Activated CD4-positive, alpha-beta memory T cell treated with anti-CD3 and anti-CD28 coated beads, Interleukin-2, amount 10 ng/mL, durations not matched to agents 7 days and 5 days (primary cell): ENCODE measurements at regions not wholly inside any gene's neighbourhood (a gene's known extent, or its start where the extent isn't known, plus 50 kb on each side); places are given as distances from the start of the nearest gene placed in this dataset.

Experiments used
- CTCF ChIA-PET: fragments of 350-600 bp; sonication (Branson Sonifier 250); formaldehyde crosslinking; loops from one replicate; lab custom pipeline; 2021; ENCODE audit warnings: antibody characterized with exemption, inconsistent platforms; lab: Charles Lee
- POLR2A ChIA-PET: fragments of 350-600 bp; sonication (Branson Sonifier 250); formaldehyde crosslinking; loops from one replicate; lab custom pipeline; 2021; ENCODE audit warnings: antibody characterized with exemption; lab: Charles Lee
- DNase-seq: peaks from one replicate; pipeline ENCODE4 v3.0.0-alpha.2; 2020
- H3K27ac Mint-ChIP-seq: one replicate; pipeline ENCODE4 v1.8.0; 2021; ENCODE audit warnings: mild to moderate bottlenecking, mixed read lengths
- H3K27me3 Mint-ChIP-seq: one replicate; pipeline ENCODE4 v1.8.0; 2021; ENCODE audit warnings: mixed read lengths
- H3K36me3 Mint-ChIP-seq: one replicate; pipeline ENCODE4 v1.8.0; 2021; ENCODE audit warnings: low read depth, mixed read lengths
- H3K4me1 Mint-ChIP-seq: one replicate; pipeline ENCODE4 v1.8.0; 2021; ENCODE audit warnings: mixed read lengths
- H3K4me3 Mint-ChIP-seq: one replicate; pipeline ENCODE4 v1.8.0; 2021; ENCODE audit warnings: mild to moderate bottlenecking, mixed read lengths
- H3K9me3 Mint-ChIP-seq: one replicate; pipeline ENCODE4 v1.8.0; 2021; ENCODE audit warnings: mixed read lengths

GRCh38 chr11:38266691-38267090, 1668.7 kb upstream of the RAG2 start:
- Mint-ChIP-seq H3K4me3 (no peak overlapping the region), H3K36me3 (no peaks in the 10 kb centered on the region), H3K4me1 (no peaks in the 10 kb centered on the region), H3K9me3 (peaks cover 12% of the 10 kb centered on the region), H3K27ac (no peak overlapping the region), H3K27me3 (no peaks in the 10 kb centered on the region)
- CTCF ChIA-PET: no interaction called here
- DNase-seq: no peak
- POLR2A ChIA-PET: no interaction called here

GRCh38 chr11:38256436-38256835, 1658.4 kb upstream of the RAG2 start:
- H3K4me3 Mint-ChIP-seq: no peak overlapping the region
- POLR2A ChIA-PET: no interaction called here
- H3K36me3 Mint-ChIP-seq: no peaks in the 10 kb centered on the region
- DNase-seq: no peak
- no peaks in the 10 kb centered on the region for H3K27me3 Mint-ChIP-seq
- no peaks in the 10 kb centered on the region for H3K4me1 Mint-ChIP-seq
- H3K9me3 Mint-ChIP-seq: peaks cover 9% of the 10 kb centered on the region
- CTCF ChIA-PET: no interaction called here
- H3K27ac Mint-ChIP-seq: no peak overlapping the region

- peaks cover 6% of the 10 kb centered on the region for H3K9me3 Mint-ChIP-seq
- no peaks in the 10 kb centered on the region for H3K36me3 Mint-ChIP-seq
- ChIA-PET CTCF (no interaction called here), POLR2A (no interaction called here)
- DNase-seq: no peak
- H3K27ac Mint-ChIP-seq: no peak overlapping the region
- no peaks in the 10 kb centered on the region for H3K4me1 Mint-ChIP-seq
- H3K27me3 Mint-ChIP-seq: no peaks in the 10 kb centered on the region
- H3K4me3 Mint-ChIP-seq: no peak overlapping the region
Measured at GRCh38 chr11:38254913-38255312, 1656.9 kb upstream of the RAG2 start.

GRCh38 chr11:38252620-38253019, 1654.6 kb upstream of the RAG2 start:
- H3K27me3 Mint-ChIP-seq: no peaks in the 10 kb centered on the region
- peaks cover 2% of the 10 kb centered on the region for H3K9me3 Mint-ChIP-seq
- no peak for DNase-seq
- no peaks in the 10 kb centered on the region for H3K36me3 Mint-ChIP-seq
- no peak overlapping the region for H3K27ac Mint-ChIP-seq
- H3K4me3 Mint-ChIP-seq: no peak overlapping the region
- H3K4me1 Mint-ChIP-seq: no peaks in the 10 kb centered on the region
- ChIA-PET CTCF (no interaction called here), POLR2A (no interaction called here)

- POLR2A ChIA-PET: no interaction called here
- no peaks in the 10 kb centered on the region for H3K36me3 Mint-ChIP-seq
Measured at GRCh38 chr11:38246451-38246850, 1648.4 kb upstream of the RAG2 start.

GRCh38 chr11:38226684-38227083, 1628.6 kb upstream of the RAG2 start:
- ChIA-PET POLR2A (no interaction called here), CTCF (no interaction called here)
- Mint-ChIP-seq H3K4me1 (no peaks in the 10 kb centered on the region), H3K9me3 (peaks cover 36% of the 10 kb centered on the region), H3K27ac (no peak overlapping the region), H3K4me3 (no peak overlapping the region), H3K27me3 (no peaks in the 10 kb centered on the region), H3K36me3 (no peaks in the 10 kb centered on the region)
- no peak for DNase-seq

More at GRCh38 chr11:38246451-38246850, 1648.4 kb upstream of the RAG2 start:
- CTCF ChIA-PET: no interaction called here
- no peaks in the 10 kb centered on the region for H3K27me3 Mint-ChIP-seq
- H3K27ac Mint-ChIP-seq: no peak overlapping the region
- DNase-seq: no peak
- no peak overlapping the region for H3K4me3 Mint-ChIP-seq
- no peaks in the 10 kb centered on the region for H3K4me1 Mint-ChIP-seq
- H3K9me3 Mint-ChIP-seq: peaks cover 5% of the 10 kb centered on the region

- POLR2A ChIA-PET: no interaction called here
- peaks cover 25% of the 10 kb centered on the region for H3K9me3 Mint-ChIP-seq
- H3K4me1 Mint-ChIP-seq: no peaks in the 10 kb centered on the region
- DNase-seq: no peak
- H3K4me3 Mint-ChIP-seq: no peak overlapping the region
- no peaks in the 10 kb centered on the region for H3K27me3 Mint-ChIP-seq
- CTCF ChIA-PET: no interaction called here
- H3K36me3 Mint-ChIP-seq: no peaks in the 10 kb centered on the region
- no peak overlapping the region for H3K27ac Mint-ChIP-seq
Measured at GRCh38 chr11:38221295-38221694, 1623.3 kb upstream of the RAG2 start.

GRCh38 chr11:38219636-38220035, 1621.6 kb upstream of the RAG2 start:
- Mint-ChIP-seq H3K4me3 (no peak overlapping the region), H3K9me3 (peaks cover 21% of the 10 kb centered on the region), H3K27ac (no peak overlapping the region), H3K4me1 (no peaks in the 10 kb centered on the region), H3K27me3 (no peaks in the 10 kb centered on the region), H3K36me3 (no peaks in the 10 kb centered on the region)
- ChIA-PET POLR2A (no interaction called here), CTCF (no interaction called here)
- no peak for DNase-seq

- DNase-seq: no peak
- Mint-ChIP-seq H3K9me3 (peaks cover 4% of the 10 kb centered on the region), H3K4me3 (no peak overlapping the region), H3K36me3 (no peaks in the 10 kb centered on the region), H3K27me3 (no peaks in the 10 kb centered on the region), H3K4me1 (no peaks in the 10 kb centered on the region), H3K27ac (no peak overlapping the region)
- ChIA-PET CTCF (no interaction called here), POLR2A (no interaction called here)
Measured at GRCh38 chr11:38208951-38209350, 1610.9 kb upstream of the RAG2 start.

- no peaks in the 10 kb centered on the region for H3K36me3 Mint-ChIP-seq
- ChIA-PET POLR2A (no interaction called here), CTCF (no interaction called here)
- H3K9me3 Mint-ChIP-seq: peaks cover 4% of the 10 kb centered on the region
- H3K4me1 Mint-ChIP-seq: no peaks in the 10 kb centered on the region
- H3K4me3 Mint-ChIP-seq: no peak overlapping the region
- no peaks in the 10 kb centered on the region for H3K27me3 Mint-ChIP-seq
- no peak for DNase-seq
- H3K27ac Mint-ChIP-seq: no peak overlapping the region
Measured at GRCh38 chr11:38206663-38207062, 1608.6 kb upstream of the RAG2 start.

- POLR2A ChIA-PET: no interaction called here
- peaks cover 7% of the 10 kb centered on the region for H3K9me3 Mint-ChIP-seq
- DNase-seq: no peak
- H3K4me1 Mint-ChIP-seq: no peaks in the 10 kb centered on the region
- no peaks in the 10 kb centered on the region for H3K27me3 Mint-ChIP-seq
- CTCF ChIA-PET: no interaction called here
- H3K36me3 Mint-ChIP-seq: no peaks in the 10 kb centered on the region
- H3K27ac Mint-ChIP-seq: no peak overlapping the region
- H3K4me3 Mint-ChIP-seq: no peak overlapping the region
Measured at GRCh38 chr11:38191101-38191500, 1593.1 kb upstream of the RAG2 start.

GRCh38 chr11:38182126-38182866, 1584.3 kb upstream of the RAG2 start:
- Mint-ChIP-seq H3K27ac (no peak overlapping the region), H3K4me3 (no peak overlapping the region)

GRCh38 chr11:38176686-38177322, 1578.8 kb upstream of the RAG2 start:
- no peak overlapping the region for H3K27ac Mint-ChIP-seq
- ChIA-PET POLR2A (no interaction called here), CTCF (no interaction called here)
- H3K4me1 Mint-ChIP-seq: no peaks in the 10 kb centered on the region
- H3K9me3 Mint-ChIP-seq: peaks cover 9% of the 10 kb centered on the region
- no peak for DNase-seq
- H3K36me3 Mint-ChIP-seq: no peaks in the 10 kb centered on the region
- no peak overlapping the region for H3K4me3 Mint-ChIP-seq
- no peaks in the 10 kb centered on the region for H3K27me3 Mint-ChIP-seq

More at GRCh38 chr11:38182126-38182866, 1584.3 kb upstream of the RAG2 start:
- H3K9me3 Mint-ChIP-seq: peaks cover 9% of the 10 kb centered on the region
- CTCF ChIA-PET: no interaction called here
- H3K27me3 Mint-ChIP-seq: no peaks in the 10 kb centered on the region
- DNase-seq: no peak
- no peaks in the 10 kb centered on the region for H3K4me1 Mint-ChIP-seq
- no peaks in the 10 kb centered on the region for H3K36me3 Mint-ChIP-seq
- POLR2A ChIA-PET: no interaction called here

- POLR2A ChIA-PET: no interaction called here
- Mint-ChIP-seq H3K4me1 (no peaks in the 10 kb centered on the region), H3K4me3 (no peak overlapping the region), H3K36me3 (no peaks in the 10 kb centered on the region), H3K27ac (no peak overlapping the region), H3K9me3 (peaks cover 11% of the 10 kb centered on the region), H3K27me3 (no peaks in the 10 kb centered on the region)
- CTCF ChIA-PET: no interaction called here
- DNase-seq: no peak
Measured at GRCh38 chr11:38173676-38174075, 1575.6 kb upstream of the RAG2 start.
